B cell (primary cell): ENCODE measurements at regions not wholly inside any gene's neighbourhood (a gene's known extent, or its start where the extent isn't known, plus 50 kb on each side); places are given as distances from the start of the nearest gene placed in this dataset.

ENCODE experiments used
- ATAC-seq: fragments of 200-7000 bp; cut with Tn5 transposase; one replicate; pipeline ENCODE4 v1.10.0; 2021; ENCODE audit warnings: low read depth, mild to moderate bottlenecking, moderate number of reproducible peaks, moderate library complexity
- CTCF ChIA-PET: fragments of 350-600 bp; sonication (Branson Sonifier 250); formaldehyde crosslinking; loops from one replicate; lab custom pipeline; 2021; ENCODE audit warnings: antibody characterized with exemption, inconsistent platforms; lab: Charles Lee
- POLR2A ChIA-PET: fragments of 350-600 bp; sonication (Branson Sonifier 250); formaldehyde crosslinking; loops from one replicate; lab custom pipeline; 2021; ENCODE audit warnings: antibody characterized with exemption; lab: Charles Lee
- DNase-seq: peaks from one replicate; pipeline ENCODE4 v3.0.0; 2013
- H2AFZ ChIP-seq: 2 replicates; pipeline ENCODE4 v1.6.1; 2012; ENCODE audit warnings: mild to moderate bottlenecking, low read depth, low read length; ENCODE audit not compliant: insufficient read depth, poor library complexity, severe bottlenecking
- H3K27ac ChIP-seq, 2 donors: 1 replicate in 1 of 2; 2 replicates in 1 of 2; pipeline ENCODE4 v1.5.1; 2012 to 2013; ENCODE audit warnings: low read length in 2 of 2, mild to moderate bottlenecking in 2 of 2, moderate library complexity in 1 of 2
- H3K27me3 ChIP-seq, 4 experiments: fragments of 200-600 bp in 1 of 4; sonication (generic) in 1 of 4; replicated peaks in 1 of 4; 1 replicate in 2 of 4; 2 replicates in 2 of 4; pipeline versions ENCODE4 v1.6.1 to v1.7.0; 2013 to 2016; ENCODE audit warnings: low read length in 3 of 4, mild to moderate bottlenecking in 2 of 4, mixed read lengths in 1 of 4, moderate library complexity in 1 of 4; ENCODE audit not compliant: insufficient read depth in 4 of 4, control insufficient read depth in 3 of 4; ENCODE audit errors: control extremely low read depth in 1 of 4
- H3K36me3 ChIP-seq, 2 experiments: replicated peaks in 1 of 2; 1 replicate in 1 of 2; 2 replicates in 1 of 2; pipeline versions ENCODE4 v1.6.1 to v1.7.1; 2013; ENCODE audit warnings: low read length in 1 of 2; ENCODE audit not compliant: insufficient read depth in 2 of 2, control insufficient read depth in 1 of 2; ENCODE audit errors: control extremely low read depth in 1 of 2, extremely low read depth in 1 of 2
- H3K4me1 ChIP-seq, 2 donors: fragments of 200-600 bp in 1 of 2; sonication (generic) in 1 of 2; 1 replicate in 1 of 2; 2 replicates in 1 of 2; pipeline versions ENCODE4 v1.5.1 to v1.6.1; 2013 to 2017; ENCODE audit warnings: low read length in 2 of 2; ENCODE audit not compliant: control insufficient read depth in 2 of 2, insufficient read depth in 2 of 2
- H3K4me2 ChIP-seq: replicated peaks from 2 replicates; pipeline ENCODE3; 2012; ENCODE audit warnings: mild to moderate bottlenecking, low read depth, low read length; ENCODE audit not compliant: poor library complexity, severe bottlenecking
- H3K4me3 ChIP-seq, 5 experiments: fragments of 200-600 bp in 1 of 5; sonication (generic) in 1 of 5; 1 replicate in 3 of 5; 2 replicates in 2 of 5; pipeline versions ENCODE4 v1.5.1 to v1.7.0; 2011 to 2016; ENCODE audit warnings: low read length in 4 of 5, mild to moderate bottlenecking in 4 of 5, low read depth in 2 of 5, control low read depth in 1 of 5, moderate library complexity in 1 of 5; ENCODE audit not compliant: insufficient read depth in 1 of 5; ENCODE audit errors: control extremely low read depth in 1 of 5, extremely low read depth in 1 of 5
- H3K79me2 ChIP-seq: fragments of 200-600 bp; sonication (generic); one replicate; pipeline ENCODE4 v1.6.0; 2016; ENCODE audit warnings: low read length; ENCODE audit not compliant: control insufficient read depth, insufficient read depth
- H3K9ac ChIP-seq: fragments of 200-600 bp; sonication (generic); 2 replicates; pipeline ENCODE4 v1.6.1; 2017; ENCODE audit warnings: mild to moderate bottlenecking, low read length, moderate library complexity
- H3K9me3 ChIP-seq, 3 donors: one replicate each; pipeline versions ENCODE4 v1.6.1 to v1.7.1; 2013; ENCODE audit warnings: low read length in 2 of 3; ENCODE audit not compliant: control insufficient read depth in 2 of 3, insufficient read depth in 1 of 3; ENCODE audit errors: control extremely low read depth in 1 of 3
- H4K20me1 ChIP-seq: 2 replicates; pipeline ENCODE4 v1.6.0; 2012; ENCODE audit warnings: mild to moderate bottlenecking, low read length; ENCODE audit not compliant: insufficient read depth, control insufficient read depth, poor library complexity, severe bottlenecking
- H3K27ac Mint-ChIP-seq: one replicate; pipeline ENCODE4 v1.8.0; 2021; ENCODE audit warnings: mixed read lengths
- H3K27me3 Mint-ChIP-seq: one replicate; pipeline ENCODE4 v1.8.0; 2021; ENCODE audit warnings: mixed read lengths
- H3K4me1 Mint-ChIP-seq: one replicate; pipeline ENCODE4 v1.8.0; 2021; ENCODE audit warnings: mixed read lengths
- H3K4me3 Mint-ChIP-seq: one replicate; pipeline ENCODE4 v1.8.0; 2021; ENCODE audit warnings: mixed read lengths
- H3K9me3 Mint-ChIP-seq: one replicate; pipeline ENCODE4 v1.8.0; 2022; ENCODE audit warnings: mixed read lengths; ENCODE audit not compliant: insufficient read depth
- EZH2 ChIP-seq: IDR thresholded peaks from 2 replicates; pipeline ENCODE4 v1.6.1; 2012; ENCODE audit warnings: borderline replicate concordance, low read depth, mild to moderate bottlenecking, moderate library complexity, low read length; ENCODE audit not compliant: insufficient read depth, poor library complexity, severe bottlenecking
- WGBS: methylation state at CpG from one replicate; pipeline ENCODE4 v1.1.5; 2013; ENCODE audit warnings: missing lambda C conversion rate; ENCODE audit not compliant: insufficient coverage; 5-methylcytosine and 5-hydroxymethylcytosine counted together
- intact Hi-C: fragments of 100-400 bp; cut with micrococcal nuclease; formaldehyde crosslinking; loops from one replicate; pipeline ENCODE4 v1.10.0; 2022
- TF ChIP-seq, protein P1 (sequence below): fragments of 200-600 bp; IDR thresholded peaks from one replicate; pipeline ENCODE4 v1.8.0; 2022; ENCODE audit warnings: antibody characterized with exemption, mild to moderate bottlenecking

DNA sequence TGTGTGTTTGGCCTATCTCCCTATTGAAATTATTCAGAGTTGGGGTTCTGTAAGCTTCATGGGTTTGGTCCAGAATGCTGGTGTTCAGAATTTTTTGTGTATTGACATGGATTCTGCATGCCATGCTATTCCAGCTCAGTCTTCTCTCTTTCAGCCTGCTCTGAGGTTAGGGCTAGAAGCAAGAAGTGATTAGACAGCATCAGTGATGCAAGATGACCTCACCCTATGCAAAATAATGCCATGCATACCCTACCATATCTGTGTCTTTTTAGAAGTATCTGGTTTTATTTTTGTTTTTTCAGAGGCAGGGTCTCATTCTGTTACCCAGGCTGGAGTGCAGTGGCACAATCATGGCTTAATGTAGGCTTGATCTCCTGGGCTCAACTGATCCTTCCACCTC, 175.6 kb upstream of the SKOR2 start:
- Histone ChIP-seq H3K4me1 (no peaks in the 10 kb centered on the region), H3K4me3 (no peak overlapping the region), H3K4me2 (no peak overlapping the region), H3K36me3 (no peaks in the 10 kb centered on the region), H3K27ac (no peak overlapping the region), H3K9me3 (no peaks in the 10 kb centered on the region), H3K9ac (no peak overlapping the region), H4K20me1 (no peaks in the 10 kb centered on the region), H3K79me2 (no peaks in the 10 kb centered on the region), H3K27me3 (no peaks in the 10 kb centered on the region), H2AFZ (no peak overlapping the region)
- H3K9me3 Mint-ChIP-seq = no peaks in the 10 kb centered on the region
- ChIA-PET CTCF (no interaction called here), POLR2A (no interaction called here)
- DNase-seq = no peak
- intact Hi-C loops = no loop called here
- TF ChIP-seq, protein P1, sequence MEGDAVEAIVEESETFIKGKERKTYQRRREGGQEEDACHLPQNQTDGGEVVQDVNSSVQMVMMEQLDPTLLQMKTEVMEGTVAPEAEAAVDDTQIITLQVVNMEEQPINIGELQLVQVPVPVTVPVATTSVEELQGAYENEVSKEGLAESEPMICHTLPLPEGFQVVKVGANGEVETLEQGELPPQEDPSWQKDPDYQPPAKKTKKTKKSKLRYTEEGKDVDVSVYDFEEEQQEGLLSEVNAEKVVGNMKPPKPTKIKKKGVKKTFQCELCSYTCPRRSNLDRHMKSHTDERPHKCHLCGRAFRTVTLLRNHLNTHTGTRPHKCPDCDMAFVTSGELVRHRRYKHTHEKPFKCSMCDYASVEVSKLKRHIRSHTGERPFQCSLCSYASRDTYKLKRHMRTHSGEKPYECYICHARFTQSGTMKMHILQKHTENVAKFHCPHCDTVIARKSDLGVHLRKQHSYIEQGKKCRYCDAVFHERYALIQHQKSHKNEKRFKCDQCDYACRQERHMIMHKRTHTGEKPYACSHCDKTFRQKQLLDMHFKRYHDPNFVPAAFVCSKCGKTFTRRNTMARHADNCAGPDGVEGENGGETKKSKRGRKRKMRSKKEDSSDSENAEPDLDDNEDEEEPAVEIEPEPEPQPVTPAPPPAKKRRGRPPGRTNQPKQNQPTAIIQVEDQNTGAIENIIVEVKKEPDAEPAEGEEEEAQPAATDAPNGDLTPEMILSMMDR = no peak
- TF ChIP-seq EZH2 = no peak
- H3K27ac Mint-ChIP-seq = no peak overlapping the region
- H3K4me3 Mint-ChIP-seq = no peak overlapping the region
- no peak for ATAC-seq
- peaks cover 16% of the 10 kb centered on the region for H3K27me3 Mint-ChIP-seq
- no peaks in the 10 kb centered on the region for H3K4me1 Mint-ChIP-seq

DNA sequence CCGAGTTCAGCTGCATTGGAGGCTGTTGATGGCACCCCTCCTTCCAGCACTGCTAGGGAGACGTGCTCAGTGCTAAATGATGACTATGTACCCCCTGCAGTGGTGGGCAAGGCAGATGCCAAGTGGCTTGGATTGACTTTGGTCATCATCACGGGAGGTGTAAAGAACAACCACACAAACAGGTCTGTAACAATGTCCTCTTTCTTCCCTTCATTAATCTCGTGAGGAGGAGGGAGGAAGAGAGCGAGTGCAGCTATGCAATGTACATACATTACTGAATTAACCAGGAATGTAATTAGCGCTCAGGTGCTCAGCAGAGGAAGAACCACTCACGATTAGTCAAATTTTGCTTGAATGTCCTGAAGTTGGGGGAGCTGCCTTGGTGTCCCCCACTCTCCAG, 173.9 kb upstream of the SKOR2 start:
- 100% methylated on average over 1 of the region's 7 CpGs for WGBS
- no peak overlapping the region for H3K27ac ChIP-seq
- no peak overlapping the region for H3K4me2 ChIP-seq
- no peak overlapping the region for H3K4me3 ChIP-seq
- TF ChIP-seq, protein P1 = no peak
- TF ChIP-seq EZH2 = no peak
- H3K4me1 Mint-ChIP-seq = peaks cover 2% of the 10 kb centered on the region
- no peak overlapping the region for H2AFZ ChIP-seq
- H3K9me3 ChIP-seq = no peaks in the 10 kb centered on the region
- H3K4me1 ChIP-seq = peaks cover 0 to 2% of the 10 kb centered on the region in 2 donors
- no peaks in the 10 kb centered on the region for H3K36me3 ChIP-seq
- no peak overlapping the region for H3K4me3 Mint-ChIP-seq
- H3K9ac ChIP-seq = no peak overlapping the region
- H4K20me1 ChIP-seq = no peaks in the 10 kb centered on the region
- no peaks in the 10 kb centered on the region for H3K79me2 ChIP-seq
- no peaks in the 10 kb centered on the region for H3K9me3 Mint-ChIP-seq
- H3K27ac Mint-ChIP-seq = no peak overlapping the region
- peaks cover 9% of the 10 kb centered on the region for H3K27me3 Mint-ChIP-seq
- DNase-seq (no peak), ATAC-seq (no peak)
- ChIA-PET CTCF (no interaction called here), POLR2A (no interaction called here)
- H3K27me3 ChIP-seq = no peaks in the 10 kb centered on the region
- intact Hi-C loops = no loop called here
